GM21786 (cell line): ENCODE measurements at regions not wholly inside any gene's neighbourhood (a gene's known extent, or its start where the extent isn't known, plus 50 kb on each side); places are given as distances from the start of the nearest gene placed in this dataset.
"Not testable (repeated sequence)": the region's sequence is repeated elsewhere in the genome, so short reads cannot be mapped to it uniquely, and the experiment has no call there.

Source experiments
- ATAC-seq: cut with Tn5 transposase; IDR thresholded peaks from one replicate; pipeline ENCODE4 v1.9.1; 2021; ENCODE audit not compliant: unreplicated experiment

DNA sequence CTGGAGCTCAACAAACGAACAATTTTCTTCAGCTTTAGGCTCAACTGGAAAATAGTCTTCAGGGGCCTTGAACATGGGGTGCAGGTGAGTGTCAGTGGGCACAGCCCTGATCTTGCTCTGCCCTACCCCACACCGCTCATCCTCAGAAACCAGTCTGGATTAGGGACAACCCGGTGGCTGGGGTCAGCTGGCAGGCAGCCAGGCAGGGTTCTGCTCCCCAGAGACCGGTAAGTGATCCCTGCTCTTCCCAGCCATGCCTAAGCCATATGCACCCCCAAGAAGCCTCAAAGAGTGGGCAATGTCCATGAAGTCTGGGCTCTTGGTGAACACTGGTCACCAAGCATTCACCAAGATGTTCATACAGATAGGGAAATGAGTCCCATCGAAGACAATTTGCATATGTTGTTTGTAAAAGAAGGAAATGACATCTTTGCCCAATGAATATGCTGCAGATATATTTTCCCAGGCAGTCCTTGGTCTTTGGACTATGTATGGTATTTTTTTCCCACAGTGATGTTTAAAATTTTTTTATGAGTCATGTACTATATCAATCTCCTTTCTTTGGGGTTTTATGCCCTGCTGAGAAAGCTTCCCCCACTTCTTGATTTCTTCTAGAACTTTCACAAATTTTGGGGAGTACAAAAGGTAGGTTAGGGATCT is 63.9 kb upstream of the VASH1 start:
- ATAC-seq, result no peak

- ATAC-seq, result no peak
Measured at GRCh38 chr14:76698191-76698590, 63.1 kb upstream of the VASH1 start.

- ATAC-seq, result no peak
Measured at GRCh38 chr14:76698631-76699030, 62.6 kb upstream of the VASH1 start.

DNA sequence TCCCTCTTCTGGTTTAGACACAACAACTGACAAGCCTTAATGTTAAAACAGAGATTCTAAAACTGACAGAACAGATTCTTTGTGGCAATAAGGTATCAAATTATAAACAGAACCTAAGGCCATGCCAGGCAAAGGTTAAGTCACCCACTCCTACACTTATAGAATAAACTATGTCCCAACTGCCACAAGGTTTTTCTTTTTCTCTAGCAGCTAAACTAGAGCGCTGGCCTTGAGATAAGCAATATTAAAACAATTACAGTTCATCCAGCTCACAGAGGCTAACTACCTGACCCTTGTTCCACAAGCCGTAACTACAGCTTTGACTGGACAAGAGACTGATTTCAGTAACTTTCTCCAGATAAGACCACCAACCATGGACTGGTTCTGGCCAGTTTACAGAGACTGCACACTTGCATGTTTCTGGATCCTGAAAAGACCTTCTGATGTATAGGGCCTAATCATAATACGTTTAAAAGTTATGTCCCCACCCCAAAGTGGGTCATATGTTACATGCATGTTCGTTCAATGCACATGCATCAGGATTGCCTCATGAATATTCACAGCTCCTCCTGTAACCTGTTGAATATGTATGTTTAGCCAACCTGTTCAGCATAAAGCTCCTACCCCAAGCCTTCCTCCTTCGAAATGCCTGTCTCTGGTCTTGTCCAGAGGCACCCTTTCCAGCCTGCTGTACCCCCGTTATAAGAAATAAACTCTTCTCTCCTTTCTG is 61.9 kb upstream of the VASH1 start:
- no peak for ATAC-seq

GRCh38 chr14:76699939-76700590 is 61.2 kb upstream of the VASH1 start:
- ATAC-seq, result no peak

DNA sequence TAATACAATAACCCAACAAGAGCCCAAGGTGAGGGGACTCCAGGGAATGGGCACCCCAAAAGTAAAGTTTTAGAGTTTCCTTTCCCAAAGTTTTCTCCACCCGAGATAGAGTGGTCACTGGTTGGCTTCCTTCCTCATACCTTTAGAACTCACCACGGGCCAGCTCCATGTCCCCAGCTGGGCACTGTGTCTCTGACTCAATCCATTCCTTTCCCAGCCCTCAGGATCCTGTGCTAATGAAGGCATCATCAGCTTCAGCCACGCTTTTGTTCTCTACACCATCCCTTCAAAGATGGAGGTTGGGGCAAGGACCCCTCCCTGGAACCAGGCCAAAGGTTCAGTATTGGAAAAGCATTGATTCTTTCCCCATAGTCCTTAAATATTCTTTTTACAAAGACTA is 59.8 kb upstream of the VASH1 start:
- no peak for ATAC-seq

GRCh38 chr14:76701981-76702380 is 59.3 kb upstream of the VASH1 start:
- no peak for ATAC-seq

DNA sequence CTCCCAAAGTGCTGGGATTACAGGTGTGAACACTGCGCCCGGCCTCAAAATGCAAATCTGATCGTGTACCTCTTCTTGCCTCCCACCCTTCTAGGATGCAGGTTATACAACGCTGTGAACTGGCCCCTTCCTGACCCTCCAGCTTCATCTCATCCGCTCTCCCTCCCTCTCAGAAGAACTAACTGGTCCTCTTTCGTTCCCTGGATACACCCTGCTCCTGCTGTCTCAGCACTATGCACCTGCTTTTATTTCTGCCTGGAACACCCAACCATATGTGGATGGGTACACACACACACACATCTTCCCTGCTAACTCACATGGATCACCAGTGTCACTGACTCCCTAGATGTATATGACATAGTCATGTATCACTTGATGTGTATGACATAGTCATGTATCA is 56.1 kb upstream of the VASH1 start:
- ATAC-seq, result no peak

DNA sequence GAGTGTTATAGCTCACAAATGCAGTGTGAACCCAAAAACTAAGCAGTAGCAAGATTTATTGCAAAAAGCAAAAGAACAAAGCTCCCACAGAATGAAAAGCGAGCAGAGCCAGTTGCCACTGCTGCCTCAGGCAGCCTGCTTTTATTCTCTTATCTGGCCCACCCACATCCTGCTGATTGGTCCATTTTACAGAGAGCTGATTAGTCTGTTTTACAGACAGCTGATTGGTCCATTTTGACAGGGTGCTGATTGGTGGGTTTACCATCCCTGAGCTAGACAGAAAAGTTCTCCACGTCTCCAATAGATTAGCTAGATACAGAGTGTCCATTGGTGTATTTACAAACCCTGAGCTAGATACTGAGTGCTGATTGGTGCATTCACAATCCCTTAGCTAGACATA is 55.1 kb upstream of the VASH1 start:
- ATAC-seq, result not testable (repeated sequence)

DNA sequence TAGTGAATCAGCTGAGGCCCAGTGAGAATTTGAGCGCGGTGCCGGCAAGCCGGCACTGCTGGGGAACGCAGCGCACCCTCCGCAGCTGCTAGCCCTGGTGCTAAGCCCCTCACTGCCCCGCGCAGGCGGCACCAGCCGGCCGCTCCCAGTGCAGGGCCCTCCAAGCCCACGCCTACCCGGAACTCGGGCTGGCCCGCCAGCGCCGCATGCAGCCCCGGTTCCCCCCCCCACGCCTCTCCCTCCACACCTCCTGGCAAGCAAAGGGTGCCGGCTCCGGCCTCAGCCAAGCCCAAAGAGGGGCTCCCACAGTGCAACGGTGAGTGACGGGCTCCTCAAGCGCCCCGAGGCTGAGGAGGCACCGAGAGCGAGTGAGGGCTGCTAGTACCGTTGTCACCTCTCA is 54.5 kb upstream of the VASH1 start:
- ATAC-seq, result no peak

- no peak for ATAC-seq
Measured at GRCh38 chr14:76708028-76708427, 53.2 kb upstream of the VASH1 start.

- ATAC-seq, result no peak
Measured at GRCh38 chr14:76708771-76709170, 52.5 kb upstream of the VASH1 start.

DNA sequence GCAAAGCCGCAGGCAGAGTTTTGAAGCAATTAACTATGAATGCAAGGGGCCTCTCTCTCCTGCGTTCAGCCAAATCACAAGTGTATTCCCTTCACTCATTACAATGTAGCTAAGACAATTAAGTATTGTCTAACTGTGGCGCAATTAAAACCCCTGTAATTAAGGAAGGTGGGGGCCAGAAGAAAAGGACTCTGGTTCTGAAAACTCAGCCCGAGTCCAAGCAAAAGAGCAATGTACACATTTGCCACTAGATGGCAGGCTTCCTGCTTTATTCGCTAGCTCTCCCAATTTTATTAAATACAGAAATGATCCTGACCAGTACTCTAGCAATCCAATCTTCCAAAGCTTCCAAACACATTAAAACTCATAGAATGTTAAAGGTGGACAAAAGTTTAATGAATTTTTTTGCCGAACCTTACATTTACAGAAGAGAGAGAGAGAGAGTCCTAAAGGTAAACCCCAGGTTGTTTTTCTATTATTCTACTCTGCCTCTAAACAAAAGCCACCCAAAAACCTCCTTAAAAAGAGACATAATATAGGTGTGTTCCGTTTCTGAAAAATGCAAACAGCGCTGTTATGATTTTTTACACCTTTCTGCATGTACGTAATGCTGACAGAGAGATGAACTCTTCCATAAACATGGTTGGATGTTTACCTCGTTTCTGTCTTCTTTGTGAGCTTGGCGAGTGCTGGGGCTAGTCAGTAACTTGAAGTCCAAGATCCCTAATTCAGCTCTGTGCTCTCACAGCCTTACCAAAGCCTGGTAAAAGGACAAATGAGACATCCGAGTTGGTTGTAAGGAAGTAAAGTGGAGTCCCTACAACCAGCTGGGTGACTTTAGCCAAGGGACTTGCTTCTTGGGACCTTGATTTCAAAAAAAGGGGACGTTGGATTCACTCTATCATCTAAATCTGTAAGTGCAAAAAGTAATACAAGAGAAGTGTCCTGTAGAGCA is 50.9 kb upstream of the VASH1 start:
- no peak for ATAC-seq
